NAMALWA (cell line): ENCODE measurements at regions not wholly inside any gene's neighbourhood (a gene's known extent, or its start where the extent isn't known, plus 50 kb on each side); places are given as distances from the start of the nearest gene placed in this dataset.

Experiments used
- DNase-seq: peaks from one replicate; pipeline ENCODE4 v3.0.0-alpha.2; 2015; ENCODE audit warnings: low spot score

GRCh38 chr4:19711871-19712270 lies 539.8 kb upstream of the SLIT2 start:
- no peak for DNase-seq

GRCh38 chr4:19707876-19708275 lies 543.8 kb upstream of the SLIT2 start:
- no peak for DNase-seq

- no peak for DNase-seq
Observed at GRCh38 chr4:19703391-19703790, 548.3 kb upstream of the SLIT2 start.

DNA sequence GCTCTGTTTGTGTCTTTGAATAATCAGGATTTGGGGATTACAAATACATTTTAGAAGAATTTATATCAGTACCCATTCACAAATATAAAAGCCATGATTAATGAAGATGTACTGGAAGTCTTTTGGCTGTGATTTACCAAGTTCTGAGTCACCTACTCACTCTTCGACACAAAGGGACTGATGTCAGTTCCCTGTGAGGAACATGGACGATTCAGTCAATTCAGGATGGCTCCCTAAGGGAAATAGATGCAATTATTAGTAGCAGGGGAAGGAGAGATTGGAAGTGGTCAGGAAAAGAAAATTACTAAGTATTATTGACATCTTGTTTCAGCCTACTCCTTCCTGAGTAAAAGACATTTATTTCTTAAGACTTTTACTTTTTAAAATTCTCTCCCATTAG lies 550.7 kb upstream of the SLIT2 start:
- DNase-seq = no peak

DNA sequence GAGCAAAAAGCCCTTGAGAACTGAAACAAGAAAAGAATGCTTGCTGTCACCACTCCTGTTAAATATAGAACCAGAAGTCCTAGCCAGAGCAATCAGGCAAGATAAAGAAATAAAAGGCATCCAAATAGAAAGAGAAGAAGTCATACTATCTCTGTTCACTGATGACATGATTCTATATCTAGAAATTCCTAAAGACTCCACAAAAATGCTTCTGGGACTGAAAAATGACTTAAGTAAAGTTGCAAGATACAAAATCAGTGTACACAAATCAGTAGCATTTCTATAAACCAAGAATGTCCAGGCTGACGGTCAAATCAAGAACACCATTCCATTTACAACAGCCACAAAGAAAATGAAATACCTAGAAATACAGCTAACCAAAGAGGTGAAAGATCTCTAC lies 552.7 kb upstream of the SLIT2 start:
- DNase-seq = no peak

- DNase-seq = no peak
Observed at GRCh38 chr4:19694812-19695211, 556.9 kb upstream of the SLIT2 start.

GRCh38 chr4:19693936-19694570 lies 557.7 kb upstream of the SLIT2 start:
- no peak for DNase-seq

DNA sequence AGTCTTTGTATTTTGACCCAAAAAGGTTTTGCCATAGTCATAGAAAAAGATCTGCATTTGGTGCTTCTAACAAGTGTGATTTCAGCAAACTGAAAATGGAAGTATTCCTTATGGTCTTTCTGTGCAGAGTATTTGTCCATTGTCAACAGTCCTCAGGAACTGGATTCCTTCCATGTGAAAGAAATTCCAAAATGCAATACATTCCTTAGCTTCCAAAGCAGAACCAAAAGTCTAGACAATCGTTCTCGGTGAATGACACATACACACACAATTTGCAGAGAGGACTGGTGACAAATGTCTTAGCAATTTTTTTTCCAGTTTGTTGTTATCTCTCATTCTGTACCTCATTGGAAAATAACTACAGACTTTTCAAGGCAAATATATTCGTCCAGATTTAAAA lies 562.2 kb upstream of the SLIT2 start:
- DNase-seq = no peak

DNA sequence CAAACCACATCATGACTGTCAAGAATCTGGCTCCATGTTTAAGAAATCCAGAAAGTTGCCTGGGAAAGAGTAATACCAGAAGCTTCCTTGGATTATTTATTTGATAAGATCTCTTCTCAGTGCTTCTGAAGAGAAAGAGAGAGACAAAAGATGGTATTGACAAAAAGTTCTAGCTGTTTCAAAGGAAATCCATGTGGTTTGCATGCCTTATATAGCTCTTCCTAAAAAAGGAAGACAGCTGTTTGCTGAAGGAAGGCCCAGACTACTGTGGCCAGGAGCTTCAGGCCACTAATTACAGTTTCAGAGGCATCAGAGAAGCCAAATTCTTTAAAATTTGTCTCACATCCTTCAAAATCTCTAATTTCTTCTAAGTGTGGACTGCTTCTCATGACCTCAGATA lies 565.2 kb upstream of the SLIT2 start:
- no peak for DNase-seq

DNA sequence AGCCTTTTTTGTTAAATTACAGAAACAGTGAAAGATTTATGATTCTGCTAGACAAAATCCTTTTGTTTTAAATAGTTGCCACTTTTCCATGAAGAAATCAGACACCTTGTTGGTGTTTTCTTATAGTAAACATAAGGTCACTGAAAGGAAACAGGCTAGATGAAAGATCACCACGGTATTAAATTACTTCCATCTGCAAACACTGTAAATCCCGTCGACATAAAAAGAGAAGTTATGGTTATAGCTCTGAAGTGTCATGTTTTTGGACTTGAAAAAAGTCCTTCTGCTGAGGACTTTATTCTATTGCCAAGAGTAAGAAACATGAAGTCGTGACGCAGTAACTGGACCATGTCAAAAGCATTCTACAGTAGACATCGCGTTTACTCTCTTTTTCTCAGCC lies 567.6 kb upstream of the SLIT2 start:
- DNase-seq = no peak

DNA sequence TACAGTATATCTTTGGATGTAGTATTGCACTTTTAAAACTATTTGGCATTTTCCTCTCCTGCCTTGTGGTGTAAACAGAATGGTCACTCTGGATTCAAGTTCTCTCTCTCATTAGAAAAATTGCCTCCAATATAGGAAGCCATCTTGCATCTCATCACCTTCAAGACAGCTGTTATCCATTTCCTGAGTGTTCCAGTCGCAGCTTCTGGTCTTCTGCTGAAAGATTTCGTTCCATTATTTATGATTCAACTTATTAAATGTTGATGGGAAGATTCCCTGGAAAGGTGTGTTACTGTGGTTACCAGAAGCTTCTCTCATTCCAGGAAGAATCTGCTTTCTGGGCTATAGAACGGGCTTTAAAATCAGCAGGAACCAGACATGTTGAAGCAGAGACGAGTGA lies 568.3 kb upstream of the SLIT2 start:
- no peak for DNase-seq

GRCh38 chr4:19677211-19677610 lies 574.5 kb upstream of the SLIT2 start:
- no peak for DNase-seq

DNA sequence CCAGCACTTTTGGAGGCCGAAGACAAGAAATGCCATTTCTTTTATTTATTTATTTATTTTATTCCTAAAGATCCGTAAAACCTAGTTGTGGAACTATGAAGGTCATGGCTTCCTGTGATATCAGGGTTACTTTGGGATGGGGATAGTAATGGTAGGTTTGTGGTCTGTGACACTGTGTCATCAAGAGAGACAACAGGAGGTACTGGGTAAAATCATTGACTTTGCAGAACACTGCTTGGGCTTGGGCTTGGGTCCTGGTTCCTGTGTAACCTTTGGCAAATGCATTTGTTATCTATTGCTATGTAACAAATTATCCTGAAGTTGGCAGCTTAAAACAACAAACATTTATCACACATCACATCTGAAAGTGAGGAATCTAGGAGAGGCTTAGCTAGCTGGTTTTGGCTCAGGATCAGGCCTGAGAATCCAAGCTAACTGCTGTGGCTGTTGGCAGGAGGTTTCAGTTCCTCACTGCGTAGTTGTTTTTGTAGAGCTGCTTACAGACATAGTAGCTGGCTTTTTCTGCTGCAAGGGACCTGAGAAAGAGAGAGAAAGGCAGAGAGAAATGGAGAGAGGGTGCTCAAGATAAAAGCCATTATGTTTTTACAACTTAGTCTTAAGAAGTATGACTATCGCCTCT lies 576.4 kb upstream of the SLIT2 start:
- DNase-seq = no peak

DNA sequence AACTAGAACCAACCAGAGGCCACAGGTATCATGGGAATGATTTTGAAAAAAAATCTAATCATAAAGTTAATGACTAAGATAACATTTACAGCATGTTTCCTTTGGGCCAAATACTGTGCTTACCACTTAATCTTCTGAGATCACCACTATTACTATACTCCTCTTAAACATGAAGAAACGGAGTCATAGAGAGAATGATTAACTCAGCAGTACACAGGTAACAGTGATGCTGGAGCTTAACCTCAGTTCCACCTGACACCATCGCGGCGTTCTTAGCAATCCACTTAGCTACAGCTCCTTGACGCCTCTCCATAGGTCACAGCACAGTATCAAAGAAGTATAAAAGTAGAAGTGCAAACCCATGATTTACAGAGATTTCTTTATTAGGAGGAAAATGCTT lies 592.6 kb upstream of the SLIT2 start:
- DNase-seq = no peak

- DNase-seq = no peak
Observed at GRCh38 chr4:19657856-19658255, 593.8 kb upstream of the SLIT2 start.

DNA sequence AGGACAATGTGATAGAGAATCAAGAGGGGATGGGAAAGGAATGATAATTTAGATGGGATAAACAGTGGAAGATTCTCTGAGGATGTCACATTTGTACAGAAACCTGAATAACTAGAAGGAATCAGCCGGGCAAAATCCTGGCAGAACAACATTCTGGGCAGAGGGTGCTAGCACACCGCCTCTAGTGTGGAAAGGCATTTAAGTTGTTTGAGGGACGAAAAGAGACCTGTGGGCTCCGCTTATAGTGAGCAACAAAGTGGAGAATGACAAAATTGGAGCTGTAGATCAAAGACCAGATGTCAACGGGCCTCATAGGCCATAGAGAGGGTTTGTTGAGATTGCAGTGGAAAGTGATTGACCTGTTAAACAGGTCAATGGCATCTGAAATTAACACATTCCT lies 596.0 kb upstream of the SLIT2 start:
- DNase-seq = no peak

- no peak for DNase-seq
Observed at GRCh38 chr4:19650903-19651864, 600.5 kb upstream of the SLIT2 start.

DNA sequence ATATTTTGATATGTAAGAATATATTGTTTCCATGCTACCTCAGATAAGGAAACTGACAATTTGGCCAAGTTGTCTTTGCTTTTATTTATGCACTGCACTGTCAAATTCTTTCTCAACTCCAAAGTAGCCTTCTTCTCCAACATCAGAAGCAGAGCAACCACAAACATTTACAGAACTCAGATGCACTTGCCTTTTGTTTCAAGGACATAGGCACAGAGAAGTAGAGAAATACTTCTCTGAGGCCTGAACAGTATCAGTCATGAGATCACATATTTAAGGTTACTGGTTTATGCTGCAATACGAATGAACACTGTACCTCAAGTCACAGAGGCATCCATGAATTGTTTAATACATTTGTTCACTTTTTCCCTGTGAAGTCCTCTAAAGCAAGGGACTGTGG lies 606.1 kb upstream of the SLIT2 start:
- no peak for DNase-seq

DNA sequence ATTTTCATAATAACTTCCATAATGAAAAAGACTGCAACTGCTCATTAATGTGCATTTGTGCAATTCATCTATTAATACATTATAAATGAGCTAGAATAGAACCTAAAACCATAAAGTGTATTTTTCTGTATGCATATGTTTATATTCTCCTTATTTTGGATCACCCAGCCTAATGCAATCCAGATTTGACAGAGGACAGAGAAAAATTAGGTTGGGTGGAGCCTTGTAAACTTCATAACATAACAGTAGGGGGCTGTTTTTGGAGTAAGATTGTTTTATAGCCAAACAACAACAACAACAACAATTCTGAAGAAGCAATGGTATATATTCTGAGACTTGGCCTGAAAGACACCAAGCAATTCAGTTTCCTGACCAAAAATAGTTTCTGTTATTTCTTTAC lies 615.3 kb upstream of the SLIT2 start:
- no peak for DNase-seq

DNA sequence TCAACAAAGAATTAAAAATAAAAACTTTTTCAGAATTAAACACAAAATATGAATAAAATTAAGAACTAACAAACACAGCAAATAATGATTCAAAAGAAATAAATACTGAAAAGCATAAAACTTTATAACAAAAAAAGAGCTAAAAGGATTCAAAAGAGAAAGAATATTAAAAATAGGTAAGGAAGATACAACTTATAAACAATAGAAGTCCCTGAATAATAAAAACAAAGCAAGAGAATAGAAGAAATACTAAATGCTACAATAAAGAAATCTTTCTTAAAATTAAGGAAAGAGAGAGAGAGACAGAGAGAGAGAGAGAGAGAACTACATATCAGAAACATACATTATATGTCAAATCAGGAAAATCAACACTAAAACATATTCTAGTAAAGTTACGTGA lies 619.9 kb upstream of the SLIT2 start:
- no peak for DNase-seq

DNA sequence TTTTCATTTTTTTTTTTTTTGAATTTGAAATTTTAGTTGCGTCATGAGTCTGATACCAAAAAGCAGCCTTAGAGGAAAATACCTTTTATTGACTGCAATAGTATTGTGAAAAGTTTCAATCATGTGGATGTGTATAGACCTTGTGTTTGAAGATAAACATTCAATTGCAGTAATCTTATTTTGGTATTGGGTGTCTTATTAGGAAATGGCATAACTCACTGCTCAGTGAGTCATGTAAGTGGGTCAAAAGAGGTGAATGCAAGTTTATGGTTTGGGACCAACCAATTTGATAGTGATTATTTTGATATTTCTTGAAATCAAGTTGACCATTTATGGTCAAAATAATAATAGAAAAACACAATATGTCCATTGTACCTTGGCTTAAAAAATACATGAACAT lies 627.8 kb upstream of the SLIT2 start:
- DNase-seq = no peak

DNA sequence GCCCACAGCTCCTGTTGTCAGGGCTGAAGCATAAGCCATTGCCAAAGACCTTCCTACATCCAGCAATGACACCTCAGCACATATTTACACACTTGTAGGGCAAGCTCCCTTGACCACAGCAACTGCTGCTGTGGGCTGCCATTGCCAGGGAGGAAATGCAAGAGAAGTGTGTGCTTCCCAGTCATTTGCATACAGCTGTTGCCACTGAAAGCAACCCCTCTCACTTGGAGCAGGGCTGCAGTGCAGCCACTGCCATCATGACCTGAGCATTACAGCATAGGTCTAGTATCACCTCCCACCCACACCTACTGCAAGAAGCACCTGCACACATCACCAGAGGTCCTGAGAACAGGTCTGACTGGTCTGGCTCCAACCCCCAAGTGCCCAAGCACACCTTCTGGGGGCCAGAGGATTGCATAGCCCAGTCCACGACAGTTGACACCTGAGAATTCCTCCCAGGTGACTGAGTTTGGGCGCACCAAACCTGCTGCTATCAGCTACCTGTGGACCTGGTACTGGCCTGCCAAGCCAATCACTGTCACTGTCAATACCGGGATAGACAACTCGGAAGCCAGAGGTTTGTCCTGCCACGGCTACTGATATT lies 636.5 kb upstream of the SLIT2 start:
- no peak for DNase-seq

GRCh38 chr4:19614171-19614570 lies 637.5 kb upstream of the SLIT2 start:
- DNase-seq = no peak
